GM12878 (cell line): ENCODE measurements at regions not wholly inside any gene's neighbourhood (a gene's known extent, or its start where the extent isn't known, plus 50 kb on each side); places are given as distances from the start of the nearest gene placed in this dataset.

Source experiments
- ATAC-seq: fragments of 200-7000 bp; cut with Tn5 transposase; 3 replicates; pipeline ENCODE4 v1.9.1; 2020; ENCODE audit warnings: mild to moderate bottlenecking, moderate library complexity
- BruUV-seq: library from RNA; stranded (reverse); fragments of 400-500 nt; replicated peaks from 2 replicates; lab custom pipeline; 2021; lab: Mats Ljungman, UMichigan
- CTCF ChIA-PET: fragments of 300-600 bp; sonication (Branson Sonifier 250); formaldehyde crosslinking; extraction: SDS; loops from one replicate; lab custom pipeline; 2021; ENCODE audit warnings: inconsistent platforms; lab: Yijun Ruan, JAX
- POLR2A ChIA-PET: fragments of 350-600 bp; formaldehyde crosslinking; extraction: SDS; loops from one replicate; lab custom pipeline; 2021; ENCODE audit warnings: inconsistent platforms; lab: Charles Lee
- RAD21 ChIA-PET: fragments of 300-600 bp; sonication (Branson Sonifier 250); formaldehyde crosslinking; loops from one replicate; lab custom pipeline; 2023; ENCODE audit warnings: antibody characterized with exemption; ENCODE audit not compliant: unreplicated experiment; lab: Charles Lee
- SMC1A ChIA-PET: fragments of 300-600 bp; sonication (Branson Sonifier 250); formaldehyde crosslinking; loops from one replicate; lab custom pipeline; 2023; ENCODE audit not compliant: unreplicated experiment, uncharacterized antibody; lab: Charles Lee
- DNase-seq: peaks from one replicate; pipeline ENCODE4 v3.0.0-alpha.2; 2011; ENCODE audit warnings: low read depth, low spot score
- FAIRE-seq: peaks from 3 replicates; lab custom pipeline; 2011; peaks lifted over from hg19 to GRCh38; lab: Jason Lieb, UNC
- H2AFZ ChIP-seq: 2 replicates; pipeline ENCODE4 v1.6.0; 2011; ENCODE audit warnings: low read depth, low read length, control low read depth; ENCODE audit not compliant: control insufficient read depth
- H3K27ac ChIP-seq: 2 replicates; pipeline ENCODE4 v1.5.1; 2011; ENCODE audit warnings: control low read depth; ENCODE audit not compliant: control insufficient read depth, insufficient read depth
- H3K27me3 ChIP-seq, 2 experiments: replicated peaks in 1 of 2; 2 replicates each; pipeline versions ENCODE4 v1.6.0 to v1.6.1; 2011; ENCODE audit warnings: low read length in 1 of 2; ENCODE audit not compliant: control insufficient read depth in 2 of 2, insufficient read depth in 2 of 2
- H3K36me3 ChIP-seq, 2 experiments: 2 replicates each; pipeline ENCODE4 v1.5.1; 2011; ENCODE audit warnings: low read length in 1 of 2; ENCODE audit not compliant: control insufficient read depth in 2 of 2, insufficient read depth in 2 of 2
- H3K4me1 ChIP-seq: 2 replicates; pipeline ENCODE4 v1.6.1; 2011; ENCODE audit warnings: mild to moderate bottlenecking, low read length, moderate library complexity, mixed read lengths; ENCODE audit not compliant: control insufficient read depth, insufficient read depth
- H3K4me2 ChIP-seq: 2 replicates; pipeline ENCODE4 v1.6.0; 2011; ENCODE audit warnings: control low read depth; ENCODE audit not compliant: control insufficient read depth, insufficient read depth
- H3K4me3 ChIP-seq: fragments of 200-600 bp; sonication (generic); 2 replicates; pipeline ENCODE4 v1.5.1; 2016
- H3K79me2 ChIP-seq: 2 replicates; pipeline ENCODE4 v1.6.0; 2011; ENCODE audit warnings: low read length; ENCODE audit not compliant: control insufficient read depth, insufficient read depth
- H3K9ac ChIP-seq: 2 replicates; pipeline ENCODE4 v1.8.0; 2011; ENCODE audit warnings: low read length, control low read depth, mixed read lengths; ENCODE audit not compliant: control insufficient read depth, insufficient read depth
- H3K9me3 ChIP-seq: replicated peaks from 3 replicates; pipeline ENCODE4 v1.5.1; 2011; ENCODE audit warnings: mild to moderate bottlenecking, low read length; ENCODE audit not compliant: control insufficient read depth, insufficient read depth
- H4K20me1 ChIP-seq: 2 replicates; pipeline ENCODE4 v1.6.0; 2011; ENCODE audit not compliant: control insufficient read depth, insufficient read depth
- KAT2A ChIP-seq: conservative IDR thresholded peaks from 2 replicates; pipeline ENCODE4 v1.6.1; 2011; ENCODE audit warnings: low read depth, low read length; ENCODE audit not compliant: control insufficient read depth
- MEF2A ChIP-seq: IDR thresholded peaks from 2 replicates; pipeline ENCODE4 v1.6.1; 2011; ENCODE audit warnings: low read depth, mild to moderate bottlenecking, low read length, moderate library complexity; ENCODE audit not compliant: insufficient read depth
- NFYB ChIP-seq: IDR thresholded peaks from 2 replicates; pipeline ENCODE4 v1.6.1; 2011; ENCODE audit warnings: low read depth, mild to moderate bottlenecking, low read length, improper control_type of control experiment, moderate library complexity; ENCODE audit not compliant: insufficient read depth
- RELA ChIP-seq: fragments of 450-650 bp; IDR thresholded peaks from 2 replicates; pipeline ENCODE4 v1.8.0; 2014; ENCODE audit warnings: borderline replicate concordance; ENCODE audit not compliant: partially characterized antibody
- RUNX3 ChIP-seq: IDR thresholded peaks from 2 replicates; pipeline ENCODE4 v1.6.1; 2012; ENCODE audit warnings: low read length, inconsistent platforms
- SMAD5 ChIP-seq: IDR thresholded peaks from 2 replicates; pipeline ENCODE4 v1.6.1; 2016; ENCODE audit warnings: antibody characterized with exemption, low read depth
- ZNF207 ChIP-seq: fragments of 450-650 bp; IDR thresholded peaks from 2 replicates; pipeline ENCODE4 v1.6.1; 2014; ENCODE audit warnings: antibody characterized with exemption, mild to moderate bottlenecking, borderline replicate concordance
- WGBS: methylation state at CpG from one replicate; pipeline ENCODE4 v1.1.6; 2016; ENCODE audit warnings: low lambda C conversion rate; ENCODE audit not compliant: insufficient replicate concordance, insufficient coverage; ENCODE audit errors: missing lambda C conversion rate; 5-methylcytosine and 5-hydroxymethylcytosine counted together
- in situ Hi-C: fragments of 300-500 bp; cut with MboI; formaldehyde crosslinking; loops from 9 replicates; pipeline ENCODE4 v1.14.3; 2018; ENCODE audit warnings: mixed read lengths
- intact Hi-C: fragments of 100-400 bp; cut with micrococcal nuclease; formaldehyde crosslinking; loops from one replicate; pipeline ENCODE4 v1.14.2; 2022; ENCODE audit not compliant: unreplicated experiment
- TF ChIP-seq, protein P1 (sequence below): IDR thresholded peaks from 2 replicates; pipeline ENCODE4 v1.6.1; 2011; ENCODE audit warnings: low read depth, low read length, improper control_type of control experiment, borderline replicate concordance

DNA sequence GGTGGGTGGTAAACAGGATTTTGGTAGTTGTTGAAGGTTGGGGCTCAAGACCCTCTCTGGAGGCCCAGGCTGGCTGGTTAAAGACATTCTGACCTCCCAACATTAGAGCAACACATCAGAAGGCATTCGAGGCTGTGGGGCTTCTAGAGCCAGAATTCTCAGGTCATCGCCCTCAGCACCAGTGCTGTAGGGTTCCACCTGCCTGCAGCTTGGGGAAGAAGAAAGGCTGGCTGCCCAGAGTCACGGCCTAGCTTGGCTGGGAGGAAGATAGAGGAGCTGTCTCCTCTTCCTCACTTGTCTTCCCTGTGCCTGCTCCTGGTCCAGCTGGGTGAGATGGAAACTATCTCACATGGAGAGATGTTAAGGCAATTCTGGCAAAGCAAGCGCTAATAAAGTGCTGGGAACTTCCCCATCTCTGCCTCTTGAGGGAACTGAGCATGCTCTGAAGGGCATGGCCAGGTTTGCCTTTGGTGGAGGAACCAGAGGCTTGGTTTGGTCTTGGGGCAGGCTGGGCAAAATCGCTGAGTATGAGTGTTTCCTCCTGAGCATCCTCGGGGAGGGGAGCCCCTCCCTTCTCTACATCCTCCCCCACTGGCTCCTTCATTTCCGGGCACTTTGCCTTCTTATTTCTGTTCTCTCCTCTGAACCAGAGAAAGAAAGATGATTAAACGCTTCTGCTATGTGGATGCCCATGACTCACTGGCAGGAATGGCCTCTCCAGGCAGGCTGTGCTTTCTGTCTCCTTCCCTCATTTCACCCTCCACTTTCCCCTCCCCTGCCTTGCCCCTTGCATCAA, 509.0 kb upstream of the PODXL start:
- no peak overlapping the region for H3K9ac ChIP-seq
- WGBS = 24% methylated on average over 8 of the region's 8 CpGs
- no peak overlapping the region for H3K27ac ChIP-seq
- intact Hi-C loops (no loop called here), in situ Hi-C loops (no loop called here)
- H3K4me2 ChIP-seq = no peak overlapping the region
- no peaks in the 10 kb centered on the region for H3K4me1 ChIP-seq
- H4K20me1 ChIP-seq = no peaks in the 10 kb centered on the region
- no peak overlapping the region for H2AFZ ChIP-seq
- H3K79me2 ChIP-seq = no peaks in the 10 kb centered on the region
- no peak for ATAC-seq
- no peak for DNase-seq
- ChIA-PET SMC1A (interaction anchor here (0.6 to 2.2 kb wide), 2 partner anchors 16 to 141 kb away, joined by 3 to 6 read pairs; no protein-coding TSS in a partner anchor), CTCF (interaction anchor here (0.6 kb wide), 1 partner anchor 47 kb away, joined by 3 read pairs; no protein-coding TSS in a partner anchor), RAD21 (no interaction called here), POLR2A (no interaction called here)
- TF ChIP-seq MEF2A (no peak), RELA (no peak), NFYB (no peak), RUNX3 (no peak), KAT2A (no peak), SMAD5 (no peak), ZNF207 (no peak)
- TF ChIP-seq, protein P1, sequence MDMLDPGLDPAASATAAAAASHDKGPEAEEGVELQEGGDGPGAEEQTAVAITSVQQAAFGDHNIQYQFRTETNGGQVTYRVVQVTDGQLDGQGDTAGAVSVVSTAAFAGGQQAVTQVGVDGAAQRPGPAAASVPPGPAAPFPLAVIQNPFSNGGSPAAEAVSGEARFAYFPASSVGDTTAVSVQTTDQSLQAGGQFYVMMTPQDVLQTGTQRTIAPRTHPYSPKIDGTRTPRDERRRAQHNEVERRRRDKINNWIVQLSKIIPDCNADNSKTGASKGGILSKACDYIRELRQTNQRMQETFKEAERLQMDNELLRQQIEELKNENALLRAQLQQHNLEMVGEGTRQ = no peak
- no peaks in the 10 kb centered on the region for H3K27me3 ChIP-seq
- FAIRE-seq = no peak
- H3K4me3 ChIP-seq = no peak overlapping the region
- BruUV-seq = no TSS peak
- H3K36me3 ChIP-seq = no peaks in the 10 kb centered on the region
- no peaks in the 10 kb centered on the region for H3K9me3 ChIP-seq
